ENCODE measurements at regions not wholly inside any gene's neighbourhood (a gene's known extent, or its start where the extent isn't known, plus 50 kb on each side); places are given as distances from the start of the nearest gene placed in this dataset.
"Not testable (repeated sequence)": the region's sequence is repeated elsewhere in the genome, so short reads cannot be mapped to it uniquely, and the experiment has no call there.

DNA sequence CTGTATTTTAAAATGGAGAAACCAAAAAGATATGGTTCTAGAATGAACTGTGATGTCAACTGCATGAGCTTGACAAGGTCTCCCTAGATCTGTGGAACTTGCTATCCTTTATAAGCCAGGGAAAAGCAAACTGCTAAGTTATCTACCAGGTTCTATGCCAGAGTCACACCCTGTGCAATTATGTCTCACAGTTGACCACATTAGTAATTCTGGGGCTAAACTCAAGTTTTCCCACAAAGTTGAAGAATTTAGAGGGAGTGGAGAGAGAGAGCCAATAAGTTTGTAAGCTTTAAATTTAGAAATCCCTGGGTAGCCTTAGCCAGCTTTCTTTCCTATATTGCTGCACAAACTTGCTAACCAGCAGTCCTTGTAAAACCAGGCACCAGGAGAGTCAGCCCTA is 407.0 kb upstream of the SASH1 start:
- DNase-seq: no peak

DNA sequence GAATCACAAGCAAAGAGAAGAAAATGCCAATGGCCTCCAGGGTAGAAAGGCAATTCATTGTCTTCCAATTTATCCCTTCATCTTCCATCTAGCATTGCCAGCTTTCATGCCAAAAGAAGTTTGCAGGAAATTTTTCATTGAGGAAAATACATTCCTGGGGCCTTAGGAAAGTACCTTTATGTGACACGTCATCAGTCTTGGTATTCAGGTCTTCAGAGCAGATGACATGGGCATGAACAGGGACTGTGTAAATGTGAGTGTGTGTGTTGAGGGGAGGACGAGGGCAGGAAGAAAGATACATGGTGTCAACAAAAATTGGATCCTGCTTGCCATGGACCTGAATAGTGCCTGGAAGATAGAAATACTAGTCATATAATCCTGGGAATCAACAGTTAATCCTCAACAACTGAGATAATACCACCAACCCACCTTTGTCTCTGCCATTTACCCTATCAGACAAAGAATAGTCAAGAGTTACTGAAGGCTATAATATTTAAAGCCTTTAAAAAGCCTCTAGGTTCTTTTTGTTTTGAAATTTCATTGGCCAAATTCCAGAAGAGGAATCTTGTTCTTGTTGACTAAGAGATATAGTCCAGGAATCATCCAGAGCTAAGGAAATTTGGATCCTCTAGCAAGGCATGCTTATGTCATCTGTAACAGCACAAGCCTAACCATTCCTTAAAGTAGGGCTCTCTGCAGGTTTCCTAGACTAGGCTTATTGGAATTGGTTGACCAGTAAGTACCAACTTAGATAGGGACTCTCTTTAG is 405.8 kb upstream of the SASH1 start:
- DNase-seq: no peak

DNA sequence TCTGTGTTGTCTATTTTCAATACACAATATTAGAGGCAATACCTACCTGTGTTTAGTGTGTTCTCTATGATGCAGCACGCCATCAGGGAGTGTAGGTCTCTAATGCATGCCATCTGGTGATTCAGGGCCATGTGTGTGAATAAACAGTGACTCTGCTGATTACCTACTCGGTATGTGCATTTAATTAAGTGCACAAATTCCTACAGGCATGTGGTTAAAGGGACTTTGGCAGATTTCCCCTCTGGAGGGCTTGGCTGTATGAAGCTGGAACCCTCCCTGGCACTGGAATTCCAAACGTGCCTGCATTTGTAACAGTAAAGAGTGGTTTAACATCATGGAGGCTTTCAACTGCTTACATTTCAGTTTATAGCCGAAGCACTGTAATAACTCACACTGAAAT is 401.5 kb upstream of the SASH1 start:
- DNase-seq: no peak

DNA sequence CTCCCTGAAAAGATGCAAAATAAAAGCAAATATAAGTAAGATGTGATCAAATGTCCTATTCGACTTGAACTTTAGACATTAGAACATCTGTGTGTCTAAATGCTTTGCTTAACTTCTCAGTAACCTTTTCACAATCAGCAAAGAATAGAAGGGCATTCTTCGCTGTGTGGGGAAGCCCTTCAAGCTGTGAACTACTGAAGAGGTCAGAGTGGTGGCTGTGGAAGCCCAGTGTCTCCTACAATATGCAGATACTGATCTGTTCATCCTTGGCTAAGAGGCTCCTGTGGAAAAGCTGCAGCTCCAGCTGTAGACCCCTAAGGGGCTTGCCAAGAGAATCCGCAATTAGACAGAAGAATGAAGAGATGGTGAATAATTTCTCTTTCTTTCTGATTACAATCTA is 400.3 kb upstream of the SASH1 start:
- DNase-seq: no peak

DNA sequence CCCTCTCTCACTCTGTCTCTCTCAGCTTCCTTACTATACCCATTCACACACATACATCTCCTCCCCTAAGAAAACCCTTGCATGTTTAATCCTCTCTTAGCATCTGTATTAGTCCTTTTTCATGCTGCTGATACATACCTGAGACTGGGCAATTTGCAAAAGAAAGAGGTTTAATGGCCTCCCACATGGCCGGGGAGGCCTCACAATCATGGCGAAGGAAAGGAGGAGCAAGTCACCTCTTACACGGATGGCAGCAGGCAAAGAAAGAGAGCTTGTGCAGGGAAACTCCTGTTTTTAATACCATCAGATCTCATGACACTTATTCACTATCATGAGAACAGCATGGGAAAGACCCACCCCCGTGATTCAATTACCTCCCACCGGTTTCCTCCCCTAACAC is 398.5 kb upstream of the SASH1 start:
- no peak for DNase-seq

DNA sequence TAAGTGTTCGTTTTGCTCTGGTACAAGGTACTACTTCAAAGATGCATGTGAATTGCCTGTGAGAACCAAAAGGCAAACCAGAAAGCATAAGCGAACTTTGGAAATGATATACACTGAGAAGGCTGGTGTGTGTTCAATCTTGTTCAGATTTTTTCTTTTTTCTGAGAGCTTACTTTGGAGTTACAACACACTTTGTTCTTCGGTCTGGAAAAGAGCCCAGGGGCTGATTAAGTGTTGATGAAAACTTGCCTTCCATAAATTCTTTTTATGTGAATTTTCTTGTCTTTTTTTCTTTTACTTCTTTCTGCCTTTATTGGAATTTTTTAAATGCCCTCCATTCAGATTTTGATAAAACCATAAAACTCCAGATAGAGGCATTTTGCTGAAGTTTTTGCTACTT is 395.1 kb upstream of the SASH1 start:
- DNase-seq: no peak

DNA sequence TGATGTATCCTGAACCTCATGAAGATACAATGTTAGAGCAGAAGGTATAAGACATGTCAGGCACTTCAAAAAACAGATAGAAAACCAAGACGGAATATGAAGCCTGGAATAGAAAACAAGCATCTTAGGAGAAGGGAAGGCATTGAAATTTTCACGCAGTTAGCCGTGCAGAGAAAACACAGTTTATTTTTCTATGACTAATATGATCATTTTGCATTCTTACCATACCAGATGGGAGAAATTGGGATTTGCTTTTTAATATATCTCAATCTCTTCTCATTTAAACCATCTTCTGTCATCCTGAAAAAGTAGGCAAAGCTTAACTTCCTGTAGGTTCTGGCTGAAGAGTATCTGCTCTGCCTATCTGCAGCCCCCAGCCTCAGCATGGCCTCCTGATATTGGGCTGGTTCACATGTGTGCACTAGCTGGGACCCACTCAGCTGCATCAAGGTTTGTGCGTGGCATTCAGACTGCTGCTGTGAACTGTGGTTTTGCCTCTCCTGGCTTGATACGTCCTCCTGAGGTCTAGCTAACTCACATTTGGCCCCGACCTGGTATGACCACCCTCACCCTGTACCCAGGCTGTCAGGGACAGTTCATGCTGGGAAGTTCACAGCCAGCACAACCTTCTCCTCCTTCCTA is 392.5 kb upstream of the SASH1 start:
- DNase-seq: no peak

DNA sequence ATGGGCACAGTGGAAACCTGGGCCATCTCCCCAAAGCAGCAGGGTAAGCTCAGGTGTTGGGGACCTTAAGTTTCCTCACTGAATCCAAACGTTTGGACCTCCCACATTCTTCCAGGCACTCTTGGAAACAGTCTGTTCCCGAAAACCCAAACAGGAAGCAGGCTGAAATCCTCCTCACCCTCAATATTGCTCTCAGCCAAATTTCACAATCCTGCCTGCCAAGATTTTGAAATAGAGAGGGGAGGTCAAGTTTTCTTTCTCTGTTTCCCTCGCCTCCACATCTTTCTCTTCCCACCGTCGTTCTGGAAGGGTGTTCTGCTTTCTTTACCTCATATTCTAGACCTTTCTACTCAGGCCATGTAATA is 392.0 kb upstream of the SASH1 start:
- no peak for DNase-seq

DNA sequence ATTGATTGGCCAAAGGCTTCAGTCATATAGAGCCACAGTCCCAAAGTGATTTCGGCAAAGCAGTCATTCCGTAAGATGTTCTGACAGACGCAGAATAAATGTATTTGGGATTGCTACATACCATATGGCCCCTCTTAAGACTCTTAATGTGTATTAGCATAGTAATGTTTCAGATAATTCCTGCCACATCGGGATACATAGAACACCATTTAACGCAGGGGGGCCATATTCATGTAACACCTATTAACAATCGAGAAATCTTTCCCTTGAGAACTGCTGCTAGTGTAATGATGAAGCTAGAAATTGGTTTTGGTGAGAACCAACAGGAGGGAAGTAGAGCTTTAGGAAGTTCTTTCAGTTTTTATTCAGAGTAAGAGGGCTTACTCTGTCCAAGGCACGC is 390.9 kb upstream of the SASH1 start:
- DNase-seq: no peak

DNA sequence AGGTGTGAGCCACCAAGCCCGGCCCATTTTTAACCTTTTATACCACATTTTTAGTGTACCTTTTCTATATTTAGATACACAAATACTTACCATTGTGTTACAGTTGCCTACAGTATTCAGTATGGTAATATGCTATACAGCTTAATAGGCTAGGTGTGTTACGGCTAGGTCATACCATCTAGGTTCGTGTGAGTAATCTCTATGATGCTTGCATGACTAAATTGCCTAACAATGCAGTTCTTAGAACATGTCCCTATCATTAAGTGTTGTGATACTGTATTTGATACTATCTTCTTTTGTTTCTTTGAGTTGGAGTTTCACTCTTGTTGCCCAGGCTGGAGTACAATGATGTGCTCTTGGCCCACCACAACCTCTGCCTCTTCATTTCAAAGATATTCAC is 387.7 kb upstream of the SASH1 start:
- no peak for DNase-seq

DNA sequence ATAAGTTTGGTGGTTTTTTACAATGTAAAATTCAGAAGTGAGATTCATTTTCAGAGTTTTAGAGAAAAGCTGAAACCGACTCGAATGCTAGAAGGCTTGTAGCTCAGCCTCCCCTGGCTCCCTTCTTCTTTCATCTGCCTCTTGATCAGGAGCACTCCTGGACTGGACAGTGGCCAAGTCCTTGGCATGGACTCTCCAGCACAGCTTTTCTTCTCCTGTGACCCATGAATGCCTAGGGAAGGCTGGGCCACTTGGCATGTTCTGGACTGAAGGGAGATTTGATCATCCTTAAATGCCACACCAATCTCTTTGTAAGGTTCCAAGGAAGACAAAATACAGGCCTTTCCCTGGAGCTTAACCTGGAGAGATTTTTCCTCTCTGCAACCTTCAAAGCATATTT is 384.0 kb upstream of the SASH1 start:
- DNase-seq: no peak

DNA sequence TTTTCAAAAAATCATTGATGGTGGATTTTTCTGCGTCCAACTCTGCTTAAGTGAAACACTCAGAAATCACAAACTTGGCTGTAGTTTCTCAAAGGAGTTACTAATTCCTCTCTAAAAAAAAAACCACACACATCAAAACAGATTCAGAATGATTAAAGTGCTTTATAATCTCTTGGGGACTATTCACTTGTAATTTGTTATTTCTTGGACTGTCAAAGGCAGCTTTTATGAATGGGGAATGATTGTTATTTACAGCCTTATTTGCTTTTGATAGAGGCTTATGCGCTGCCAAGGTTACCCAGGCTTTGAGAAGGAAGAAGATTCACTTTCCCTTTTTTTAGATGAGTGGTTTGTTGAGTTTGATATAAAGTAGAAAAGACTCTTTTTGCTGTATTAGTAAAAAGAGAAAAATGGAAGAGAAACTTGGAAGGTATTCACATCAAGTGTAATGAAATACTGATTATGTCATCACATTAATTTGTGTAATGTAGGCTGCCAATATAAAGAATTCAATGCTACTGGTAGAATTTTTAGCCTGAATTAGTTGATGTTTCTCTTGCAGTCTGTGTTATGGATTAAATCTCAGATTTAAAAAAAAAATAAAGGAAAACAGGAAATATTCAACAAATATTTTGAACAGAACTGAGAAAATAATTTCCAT is 381.0 kb upstream of the SASH1 start:
- DNase-seq: no peak

DNA sequence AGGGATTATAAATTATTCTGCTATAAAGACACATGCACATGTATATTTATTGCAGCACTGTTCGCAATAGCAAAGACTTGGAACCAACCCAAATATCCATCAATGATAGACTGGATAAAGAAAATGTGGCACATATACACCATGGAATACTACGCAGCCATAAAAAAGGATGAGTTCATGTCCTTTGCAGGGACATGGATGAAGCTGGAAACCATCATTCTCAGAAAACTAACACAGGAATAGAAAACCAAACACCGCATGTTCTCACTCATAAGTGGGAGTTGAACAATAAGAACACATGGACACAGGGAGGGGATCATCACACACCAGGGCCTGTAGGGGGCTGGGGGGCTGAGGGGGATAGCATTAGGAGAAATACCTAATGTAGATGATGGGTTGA is 377.2 kb upstream of the SASH1 start:
- DNase-seq: not testable (repeated sequence)

DNA sequence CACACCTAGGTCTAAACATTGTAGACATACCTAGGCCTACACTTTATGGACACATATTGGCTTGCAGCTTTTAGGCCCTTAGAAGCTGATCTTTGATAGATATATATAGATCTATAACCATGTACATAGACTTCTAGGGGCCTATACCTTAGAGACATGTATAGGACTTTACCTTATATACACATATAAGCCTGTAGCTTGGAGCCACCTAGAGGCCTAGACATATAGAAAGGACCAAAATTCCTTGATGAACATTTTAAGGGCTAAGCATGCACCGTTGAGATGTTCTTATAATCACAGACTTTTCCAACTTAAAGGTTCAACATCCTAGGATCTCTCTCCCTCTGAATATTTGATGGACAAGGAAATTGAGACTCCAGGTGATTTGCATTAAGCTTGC is 371.7 kb upstream of the SASH1 start:
- no peak for DNase-seq

DNA sequence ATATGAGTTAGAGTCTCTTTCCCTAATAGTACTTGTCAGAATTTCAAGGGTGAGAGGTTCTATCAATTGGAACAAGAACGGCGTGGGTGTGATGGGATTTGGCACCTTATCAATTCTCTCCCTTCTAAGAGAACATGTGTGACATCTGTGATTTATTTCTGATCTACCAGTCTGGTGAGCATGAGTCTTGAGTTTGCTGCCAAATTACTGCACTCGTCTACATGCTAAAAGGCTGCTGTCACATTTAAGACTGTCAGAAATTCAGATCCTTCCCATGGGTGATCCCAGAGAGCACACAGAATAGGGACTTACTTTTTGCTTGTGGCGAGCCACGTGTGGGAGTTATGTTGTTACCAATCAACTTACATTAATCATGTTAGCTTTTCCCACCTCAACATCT is 370.2 kb upstream of the SASH1 start:
- no peak for DNase-seq

DNA sequence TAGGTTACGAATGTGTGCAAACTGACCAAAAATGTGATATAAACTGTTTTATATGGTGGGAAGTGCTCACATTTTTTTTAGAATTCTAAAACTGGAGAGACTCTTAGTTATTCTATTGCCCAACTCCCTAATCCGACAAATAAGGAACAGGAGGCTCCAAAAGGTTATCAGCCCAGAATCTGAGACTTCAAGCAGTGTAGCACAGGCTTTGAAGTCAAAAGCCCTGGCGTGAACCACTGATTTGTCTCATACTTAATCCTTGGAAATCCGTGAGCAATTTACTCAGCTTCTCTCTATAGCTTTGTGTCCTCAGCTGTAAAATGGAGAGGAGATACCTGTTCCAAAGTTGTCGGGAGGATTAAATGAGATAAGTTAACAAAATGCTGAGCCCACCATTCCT is 368.8 kb upstream of the SASH1 start:
- DNase-seq: no peak

DNA sequence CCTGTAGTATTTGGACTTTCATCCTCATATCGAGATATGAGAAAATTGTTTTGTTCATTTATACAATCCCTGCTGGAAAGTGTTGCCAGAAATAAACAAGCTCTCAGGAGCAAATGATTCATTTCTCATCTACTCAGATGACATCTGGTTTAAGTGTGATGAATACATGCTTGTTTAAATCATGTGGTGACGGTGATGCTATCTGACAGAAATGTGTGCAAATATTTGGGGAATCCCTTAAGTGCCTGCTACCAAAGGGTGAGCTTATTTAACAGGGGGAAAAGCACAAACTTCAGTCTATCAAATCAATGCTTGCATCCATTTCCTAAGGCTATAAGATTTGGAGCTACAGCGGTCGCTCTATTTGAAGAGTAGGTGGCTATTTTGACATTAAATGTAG is 368.3 kb upstream of the SASH1 start:
- no peak for DNase-seq

DNA sequence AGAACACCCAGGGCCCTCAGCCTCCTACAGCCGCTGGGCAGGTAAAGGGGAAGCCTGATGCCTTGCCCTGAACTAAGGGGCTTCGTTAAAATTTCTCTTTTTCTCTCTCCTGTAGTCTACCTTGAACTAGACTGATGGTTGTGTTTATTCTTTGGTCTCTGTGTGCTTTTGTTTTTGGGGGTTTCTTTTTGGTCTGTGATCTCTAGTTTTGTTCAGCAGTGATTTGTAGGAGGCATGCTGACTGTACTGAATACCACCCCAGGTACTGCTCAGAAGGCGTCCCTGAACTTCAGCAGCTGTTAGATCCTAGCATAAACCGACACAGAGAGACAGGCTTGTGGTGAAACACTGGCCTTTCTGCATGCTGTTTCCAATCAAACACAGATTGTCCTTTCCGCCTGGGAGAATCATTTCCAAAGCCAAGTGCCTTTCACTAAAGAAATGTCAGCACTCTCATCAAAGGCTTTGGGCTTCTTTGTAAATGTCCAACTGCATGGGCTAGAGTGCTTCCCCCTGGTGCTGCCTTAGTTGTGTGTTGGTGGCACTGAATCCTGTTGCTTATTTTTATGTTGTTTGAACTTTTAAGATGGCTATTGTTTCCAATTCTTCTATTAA is 364.7 kb upstream of the SASH1 start:
- DNase-seq: no peak

DNA sequence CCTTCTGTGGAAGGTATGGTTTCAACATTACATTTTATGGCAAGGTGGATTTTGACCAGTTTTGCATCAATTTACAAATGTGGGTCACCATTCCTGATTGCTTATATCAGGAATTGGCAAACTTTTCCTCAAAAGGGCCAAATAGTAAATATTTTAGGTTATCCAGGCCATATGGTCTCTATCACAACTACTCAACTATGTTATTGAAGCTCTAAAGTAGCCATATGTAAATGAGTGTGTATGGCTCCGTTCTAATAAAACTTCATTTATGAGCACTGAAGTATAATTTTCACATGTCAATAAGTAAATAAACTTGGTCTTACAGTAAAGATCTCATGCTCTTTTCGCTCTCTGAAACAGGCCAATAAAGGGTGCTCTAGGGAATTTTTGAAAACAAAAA is 362.7 kb upstream of the SASH1 start:
- no peak for DNase-seq

DNA sequence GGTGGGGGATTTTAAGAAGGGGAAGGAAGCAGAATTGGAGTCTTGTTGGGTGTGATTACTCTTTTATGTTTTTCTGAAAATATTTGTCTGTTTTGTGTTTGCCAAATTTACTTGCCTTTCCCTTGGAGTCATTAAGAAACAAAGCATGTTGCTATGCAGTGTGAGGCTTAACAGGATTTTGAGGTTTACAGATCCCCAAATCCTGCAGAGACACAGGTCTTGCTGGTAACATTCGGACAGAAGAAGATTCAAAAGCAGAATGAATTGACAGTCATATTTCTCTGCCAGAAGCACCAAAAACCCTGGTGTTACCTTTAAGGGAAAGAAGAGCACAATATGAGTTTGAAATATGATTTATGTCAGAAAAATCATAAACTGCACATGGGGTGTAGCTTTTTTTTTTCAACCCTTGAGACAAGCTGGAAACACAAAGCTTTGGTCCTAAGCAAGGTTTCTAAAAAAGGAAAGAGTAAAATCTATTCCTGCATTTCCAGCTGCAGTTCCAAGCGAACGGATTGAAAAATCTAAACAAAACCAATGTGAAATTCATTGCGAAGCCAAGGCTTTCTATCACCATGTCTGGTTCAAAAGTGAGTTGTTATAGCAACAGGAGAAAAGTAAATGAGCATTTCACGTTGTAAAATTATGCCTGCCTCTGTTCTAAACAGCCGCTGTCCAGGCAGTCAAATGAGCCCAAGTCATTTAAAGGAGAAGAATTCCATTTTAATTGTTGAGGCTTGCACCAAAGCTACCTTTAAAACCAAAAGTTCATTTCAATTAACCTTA is 358.9 kb upstream of the SASH1 start:
- DNase-seq: no peak

DNA sequence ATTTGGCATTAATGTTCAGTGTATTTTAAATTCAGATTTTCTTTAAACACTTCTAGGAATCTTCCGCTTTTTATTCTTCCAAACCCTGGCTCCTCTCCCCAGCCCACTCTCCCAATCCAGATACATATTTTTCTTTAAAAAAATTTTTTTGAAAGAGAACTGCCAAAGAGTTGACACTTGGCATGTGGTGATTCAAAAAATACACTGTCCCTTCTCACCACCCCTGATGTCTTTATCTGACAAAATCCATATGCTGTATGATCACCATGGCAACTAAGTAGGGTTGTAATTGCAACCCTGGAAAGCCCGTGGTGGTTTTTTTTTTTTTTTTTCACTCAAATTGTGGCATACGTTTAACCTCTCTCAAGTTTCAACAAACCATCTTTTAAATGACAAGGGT is 355.8 kb upstream of the SASH1 start:
- no peak for DNase-seq

DNA sequence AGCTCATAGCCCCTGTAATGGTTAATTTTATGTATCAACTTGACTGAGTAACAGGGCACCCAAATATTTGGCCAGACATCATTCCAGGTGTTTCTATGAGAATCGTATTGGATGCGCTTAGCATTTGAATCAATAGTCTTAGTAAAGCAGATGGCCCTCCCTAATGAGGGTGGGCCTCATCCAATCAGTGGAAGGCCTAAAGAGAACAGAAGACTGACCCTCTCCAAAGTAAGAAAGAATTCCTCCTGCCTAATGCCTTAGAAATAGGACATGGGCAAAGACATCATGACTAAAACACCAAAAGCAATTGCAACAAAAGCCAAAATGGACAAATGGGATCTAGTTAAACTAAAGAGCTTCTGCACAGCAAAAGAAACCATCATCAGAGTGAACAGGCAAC is 352.5 kb upstream of the SASH1 start:
- no peak for DNase-seq

DNA sequence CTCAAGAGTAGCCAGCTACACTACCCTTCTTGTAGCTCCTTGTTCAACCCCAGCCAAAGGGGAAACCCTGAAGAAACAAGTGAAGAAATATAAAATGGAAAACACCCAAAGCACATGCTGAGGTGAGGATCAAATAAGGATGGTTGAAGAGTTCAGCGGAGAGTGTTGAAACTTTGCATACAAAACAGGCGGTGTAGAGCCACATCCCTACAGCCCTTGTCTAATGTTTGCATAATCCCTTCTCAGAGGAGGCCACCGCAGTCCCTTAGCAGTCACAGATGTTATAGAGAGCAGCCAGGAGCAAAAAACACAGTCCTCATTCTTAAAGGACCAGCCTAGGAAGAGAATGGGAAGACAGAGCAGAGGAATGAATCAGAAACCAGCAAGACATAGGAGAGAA is 350.7 kb upstream of the SASH1 start:
- no peak for DNase-seq

Measured in midbrain (tissue), 1 donor.